ENCODE measurements at regions not wholly inside any gene's neighbourhood (a gene's known extent, or its start where the extent isn't known, plus 50 kb on each side); places are given as distances from the start of the nearest gene placed in this dataset.

GRCh38 chr5:167576126-167576525 is 715.3 kb upstream of the WWC1 start:
- DNase-seq: no peak

DNA sequence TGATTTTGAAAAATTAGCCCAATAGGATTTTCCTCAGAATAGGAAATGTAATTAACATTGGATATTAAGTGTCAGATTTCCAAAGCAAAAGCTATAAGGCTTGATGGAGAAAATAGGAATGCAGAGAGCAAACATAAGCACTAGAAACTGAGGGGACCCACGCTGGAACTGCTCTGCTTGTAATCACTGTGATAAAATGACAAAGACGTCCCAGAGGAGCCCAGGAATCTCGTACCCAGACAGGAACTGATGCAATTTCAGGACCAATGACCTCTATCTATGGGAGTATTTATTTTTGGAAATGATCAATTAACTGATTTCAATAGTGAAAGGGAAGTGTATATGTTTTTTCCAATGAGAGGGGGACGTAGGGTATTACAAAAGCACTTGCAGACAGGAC is 714.5 kb upstream of the WWC1 start:
- no peak for DNase-seq

DNA sequence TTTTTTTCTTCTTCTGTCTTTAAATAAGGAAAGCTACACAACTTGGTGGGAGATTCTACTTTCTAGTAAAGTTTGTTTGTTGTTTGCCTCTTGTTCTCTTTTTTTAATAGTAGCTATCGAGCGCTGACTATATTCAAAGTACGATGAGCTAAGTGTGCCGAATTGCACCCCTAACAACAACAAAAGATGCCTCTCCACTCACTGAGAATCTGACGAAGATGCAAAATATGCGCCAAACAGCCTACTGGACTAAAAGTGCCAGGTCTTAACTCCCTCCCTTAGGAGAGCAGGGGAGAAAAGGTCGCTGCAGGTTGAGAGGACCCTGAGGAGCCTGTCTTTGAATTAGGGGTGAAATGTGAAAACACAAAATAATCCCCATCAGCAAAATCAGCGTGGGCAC is 713.8 kb upstream of the WWC1 start:
- no peak for DNase-seq

DNA sequence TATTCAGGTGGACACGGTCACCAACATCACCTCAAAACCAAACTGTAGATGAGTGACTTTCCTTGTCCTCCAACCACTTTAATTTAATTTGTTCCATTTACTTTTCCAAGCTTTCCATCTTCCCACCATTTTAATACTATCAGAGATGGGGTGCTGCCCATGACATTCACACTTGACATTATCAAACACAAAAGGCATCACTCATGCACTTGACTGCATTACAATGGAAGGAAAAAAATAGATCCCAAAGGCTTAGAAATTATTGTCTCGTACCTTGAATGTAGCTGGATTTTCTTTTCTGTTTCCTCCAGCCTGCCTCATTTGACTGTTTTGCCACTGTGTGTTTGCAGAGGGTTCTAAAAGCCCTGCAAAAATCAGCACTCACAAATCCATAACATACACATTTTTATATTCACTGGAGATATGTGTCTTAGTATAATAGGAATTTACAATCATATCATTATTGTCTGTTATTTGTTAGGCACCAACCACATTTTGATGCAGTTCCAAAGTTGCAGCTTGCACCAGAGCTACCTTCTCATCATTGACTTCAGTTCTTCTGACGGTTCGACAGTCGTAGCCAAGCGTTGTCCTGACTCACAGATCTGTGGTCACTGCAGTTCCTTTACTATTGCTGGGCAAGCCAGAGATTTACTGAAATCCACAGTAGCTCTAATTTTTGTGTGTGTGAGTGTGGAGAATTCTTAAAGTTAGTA is 712.3 kb upstream of the WWC1 start:
- DNase-seq: no peak

GRCh38 chr5:167579693-167580055 is 711.8 kb upstream of the WWC1 start:
- DNase-seq: no peak

DNA sequence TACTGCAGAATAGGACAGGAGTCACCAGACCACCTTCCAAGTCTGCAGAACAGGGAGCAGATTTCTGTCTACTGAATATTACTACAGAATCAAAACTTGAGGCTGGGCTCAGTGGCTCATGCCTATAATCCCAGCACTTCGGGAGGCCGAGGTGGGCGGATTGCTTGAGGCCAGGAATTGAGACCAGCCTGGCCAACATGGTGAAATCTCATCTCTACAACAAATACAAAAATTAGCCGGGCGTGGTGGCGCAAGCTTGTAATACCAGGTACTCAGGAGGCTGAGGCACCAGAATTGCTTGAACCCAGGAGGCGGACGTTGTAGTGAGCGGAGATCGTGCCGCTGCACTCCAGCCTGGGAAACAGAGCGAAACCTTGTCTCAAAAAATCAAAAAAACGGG is 710.8 kb upstream of the WWC1 start:
- no peak for DNase-seq

DNA sequence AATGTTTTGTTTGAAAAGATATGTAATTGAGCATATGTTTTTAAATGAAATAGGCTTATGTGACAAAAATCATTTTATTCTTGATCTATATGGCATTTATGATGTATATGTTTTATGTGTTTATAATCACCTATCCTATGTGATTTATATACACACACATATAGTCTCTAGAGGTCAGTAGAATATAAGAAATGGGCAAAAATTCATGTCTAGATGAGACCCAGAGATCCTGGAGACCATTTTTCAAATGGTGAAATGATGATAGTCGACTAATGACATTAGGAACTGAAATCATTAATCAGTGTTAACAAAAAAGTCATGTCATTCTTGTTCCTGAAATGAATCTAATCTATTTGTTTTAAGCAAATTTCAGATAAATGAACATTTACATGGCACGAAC is 709.2 kb upstream of the WWC1 start:
- no peak for DNase-seq

GRCh38 chr5:167582886-167583285 is 708.6 kb upstream of the WWC1 start:
- no peak for DNase-seq

DNA sequence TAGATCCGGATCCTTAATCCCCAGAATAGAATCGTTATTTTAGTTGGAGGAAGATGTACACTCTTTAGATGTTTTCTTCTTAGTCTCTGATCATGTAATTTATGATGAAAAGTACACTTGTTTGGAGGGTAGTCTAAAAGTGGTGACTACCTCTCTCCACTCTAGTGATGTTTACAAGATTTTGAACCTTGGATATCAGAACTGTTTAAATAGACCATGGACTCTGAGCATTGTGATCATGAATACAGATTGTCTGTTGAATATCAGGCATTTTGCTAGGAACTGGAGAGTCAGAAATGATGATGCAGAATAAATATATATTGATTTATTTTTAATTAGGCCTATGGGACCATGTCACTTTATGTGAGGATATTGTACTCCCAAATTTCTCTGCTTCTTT is 706.3 kb upstream of the WWC1 start:
- DNase-seq: no peak

- no peak for DNase-seq
Observed at GRCh38 chr5:167587772-167588437, 703.5 kb upstream of the WWC1 start.

GRCh38 chr5:167592114-167592513 is 699.3 kb upstream of the WWC1 start:
- no peak for DNase-seq

DNA sequence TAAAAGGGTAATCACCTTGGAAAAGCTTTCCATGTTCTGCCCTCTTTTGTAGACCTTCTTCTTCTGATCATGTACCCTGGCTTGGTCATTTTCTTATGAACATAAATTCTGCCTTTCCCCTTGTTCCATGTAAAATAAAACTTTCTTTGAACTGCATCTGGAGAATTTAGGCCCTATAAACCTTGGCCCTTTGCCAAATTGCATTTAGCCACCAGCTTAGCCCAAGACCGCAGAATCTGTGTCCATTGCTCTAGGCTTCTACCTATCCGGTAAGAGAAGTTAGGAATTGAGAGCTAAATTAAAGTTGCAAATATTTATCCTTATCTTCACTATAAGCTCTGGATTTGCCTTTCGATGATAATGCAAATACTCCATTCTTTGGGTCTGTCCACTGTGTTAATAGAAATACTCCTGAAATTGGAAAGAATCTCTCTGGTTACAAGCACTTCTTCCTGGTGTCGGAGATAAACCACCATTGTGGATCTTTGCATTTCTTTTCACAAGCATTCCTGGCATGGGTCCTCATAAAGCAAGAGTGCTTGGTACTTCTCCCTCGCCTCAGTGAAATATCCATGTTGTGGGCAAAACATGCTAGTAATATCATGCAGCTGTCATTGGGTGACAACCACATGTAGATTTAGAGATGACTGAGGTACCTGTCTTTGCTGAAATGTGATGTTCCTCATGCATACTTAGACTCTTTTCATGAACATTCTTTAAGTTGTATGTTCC is 698.0 kb upstream of the WWC1 start:
- no peak for DNase-seq

- no peak for DNase-seq
Observed at GRCh38 chr5:167594061-167594435, 697.4 kb upstream of the WWC1 start.

- DNase-seq: no peak
Observed at GRCh38 chr5:167594750-167595149, 696.7 kb upstream of the WWC1 start.

- no peak for DNase-seq
Observed at GRCh38 chr5:167595196-167595595, 696.2 kb upstream of the WWC1 start.

- DNase-seq: no peak
Observed at GRCh38 chr5:167598166-167598565, 693.3 kb upstream of the WWC1 start.

DNA sequence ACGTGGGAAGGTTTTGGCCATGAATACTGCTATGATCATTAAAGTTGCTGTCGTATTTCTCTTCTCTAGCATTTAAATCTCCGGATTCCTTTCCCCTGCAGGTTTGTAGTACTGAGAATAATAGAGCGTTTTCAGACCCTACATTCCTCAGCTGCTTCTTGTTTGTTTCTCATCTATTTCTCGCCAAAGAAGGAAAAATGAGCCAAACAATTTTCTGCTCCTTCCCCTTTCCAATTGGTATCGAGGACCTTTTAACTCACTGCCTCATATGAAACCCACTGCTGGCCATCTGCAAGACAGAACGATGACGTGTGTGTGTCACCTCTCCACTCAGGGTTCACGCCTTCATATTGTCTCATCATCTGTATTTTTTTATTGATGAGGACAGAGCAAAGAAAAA is 689.4 kb upstream of the WWC1 start:
- DNase-seq: no peak

GRCh38 chr5:167603135-167603534 is 688.3 kb upstream of the WWC1 start:
- no peak for DNase-seq

GRCh38 chr5:167608390-167609272 is 682.8 kb upstream of the WWC1 start:
- no peak for DNase-seq

DNA sequence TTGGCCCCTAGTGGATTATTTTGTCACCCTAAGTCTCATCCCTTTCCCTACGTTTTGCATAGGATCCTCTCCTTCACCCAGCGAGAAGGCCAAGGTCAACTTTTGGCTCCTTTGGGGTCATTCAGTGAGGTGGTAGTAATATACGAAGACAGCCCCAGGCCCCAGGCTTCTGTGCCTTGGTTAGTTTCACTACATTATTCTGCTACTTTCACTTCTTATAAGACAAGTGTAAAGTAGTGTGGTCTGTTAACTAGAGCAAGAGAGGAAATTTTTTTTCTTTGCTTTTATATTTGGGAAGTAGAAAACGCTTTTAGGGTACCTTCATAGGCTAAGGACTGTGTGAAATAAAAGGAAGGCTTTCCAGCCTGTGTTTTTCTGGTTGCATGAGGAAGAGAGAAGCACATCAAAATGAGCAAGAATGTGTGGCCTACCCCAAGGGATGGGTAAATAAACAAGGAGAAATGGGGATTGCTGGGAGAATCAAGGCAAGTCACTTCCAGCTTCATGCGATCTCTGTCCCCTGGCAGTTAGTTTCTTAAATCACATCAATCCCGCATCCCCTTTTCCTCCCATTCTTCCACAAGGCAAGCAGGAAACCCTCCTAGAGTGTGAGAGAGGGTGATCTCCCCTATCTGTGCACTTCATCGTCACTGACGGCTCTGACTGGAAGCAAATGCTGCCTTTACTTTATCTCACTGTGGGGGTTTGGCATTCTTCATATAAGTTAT is 677.0 kb upstream of the WWC1 start:
- DNase-seq: no peak

DNA sequence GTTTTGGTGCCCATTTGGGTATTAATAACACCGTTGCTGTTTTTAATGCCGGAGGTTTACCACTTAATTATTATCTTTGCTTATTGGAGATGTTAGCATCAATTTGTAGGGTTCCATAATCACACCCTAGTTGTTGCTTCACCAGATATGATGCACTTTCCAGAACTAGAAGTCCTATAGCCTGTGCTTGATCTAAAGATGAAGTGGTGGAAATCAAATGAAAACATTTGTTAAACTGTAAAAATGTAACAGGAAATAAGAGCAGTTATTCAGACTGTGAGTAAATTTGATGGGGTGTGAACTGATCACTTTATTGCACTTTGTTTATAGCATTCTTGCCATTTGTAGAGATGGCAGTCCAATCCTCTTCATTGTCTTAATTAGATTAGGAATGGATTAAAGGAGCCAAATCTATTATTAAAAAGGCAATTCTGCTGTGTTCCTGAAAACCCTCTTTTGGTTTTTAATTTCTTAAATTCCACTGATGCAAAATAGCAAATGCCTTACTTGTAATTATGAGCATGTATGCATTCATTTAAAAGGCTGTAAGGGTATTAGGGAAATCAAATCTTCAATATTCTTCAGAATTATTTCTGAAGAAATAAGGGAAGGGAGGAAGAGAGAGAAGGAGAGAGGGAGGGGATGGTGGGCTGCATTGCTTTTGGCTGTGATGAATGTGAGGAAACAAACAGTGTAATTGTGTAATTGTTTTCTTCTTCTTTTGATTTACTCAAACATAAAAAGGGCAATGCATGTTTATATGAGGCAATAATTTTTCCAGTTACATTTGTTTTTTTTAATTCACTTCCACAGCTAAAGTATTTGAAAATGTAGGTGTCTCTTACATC is 675.2 kb upstream of the WWC1 start:
- no peak for DNase-seq

GRCh38 chr5:167623354-167623753 is 668.1 kb upstream of the WWC1 start:
- no peak for DNase-seq
